HG03139 (cell line): ENCODE measurements at regions not wholly inside any gene's neighbourhood (a gene's known extent, or its start where the extent isn't known, plus 50 kb on each side); places are given as distances from the start of the nearest gene placed in this dataset.
"Not testable (repeated sequence)": the region's sequence is repeated elsewhere in the genome, so short reads cannot be mapped to it uniquely, and the experiment has no call there.

ENCODE experiments used
- ATAC-seq: cut with Tn5 transposase; IDR thresholded peaks from one replicate; pipeline ENCODE4 v1.9.1; 2021; ENCODE audit not compliant: unreplicated experiment

GRCh38 chr15:87549860-87550259 lies 706.7 kb downstream of the NTRK3 start:
- no peak for ATAC-seq

GRCh38 chr15:87549296-87549695 lies 707.2 kb downstream of the NTRK3 start:
- ATAC-seq: no peak

- not testable (repeated sequence) for ATAC-seq
These were observed 707.9 kb downstream of the NTRK3 start for GRCh38 chr15:87548590-87548989.

GRCh38 chr15:87547470-87548181 lies 708.9 kb downstream of the NTRK3 start:
- ATAC-seq: no peak

- no peak for ATAC-seq
These were observed 718.2 kb downstream of the NTRK3 start for GRCh38 chr15:87538327-87538834.

- no peak for ATAC-seq
These were observed 719.2 kb downstream of the NTRK3 start for GRCh38 chr15:87537295-87537694.

GRCh38 chr15:87533637-87534036 lies 722.9 kb downstream of the NTRK3 start:
- not testable (repeated sequence) for ATAC-seq

GRCh38 chr15:87528873-87529272 lies 727.7 kb downstream of the NTRK3 start:
- no peak for ATAC-seq

- no peak for ATAC-seq
These were observed 728.7 kb downstream of the NTRK3 start for GRCh38 chr15:87527875-87528274.

- no peak for ATAC-seq
These were observed 729.1 kb downstream of the NTRK3 start for GRCh38 chr15:87527416-87527815.

GRCh38 chr15:87523516-87523915 lies 733.0 kb downstream of the NTRK3 start:
- no peak for ATAC-seq

GRCh38 chr15:87522997-87523396 lies 733.5 kb downstream of the NTRK3 start:
- ATAC-seq: no peak

GRCh38 chr15:87518957-87519356 lies 737.6 kb downstream of the NTRK3 start:
- no peak for ATAC-seq

GRCh38 chr15:87508086-87508485 lies 748.5 kb downstream of the NTRK3 start:
- ATAC-seq: no peak

GRCh38 chr15:87502173-87502572 lies 754.4 kb downstream of the NTRK3 start:
- ATAC-seq: no peak

- ATAC-seq: no peak
These were observed 756.3 kb downstream of the NTRK3 start for GRCh38 chr15:87500240-87500639.

GRCh38 chr15:87498560-87498959 lies 758.0 kb downstream of the NTRK3 start:
- ATAC-seq: no peak

- no peak for ATAC-seq
These were observed 759.7 kb downstream of the NTRK3 start for GRCh38 chr15:87496795-87497194.

GRCh38 chr15:87496109-87496508 lies 760.4 kb downstream of the NTRK3 start:
- no peak for ATAC-seq

- ATAC-seq: no peak
These were observed 762.7 kb downstream of the NTRK3 start for GRCh38 chr15:87493803-87494202.

- ATAC-seq: no peak
These were observed 764.2 kb downstream of the NTRK3 start for GRCh38 chr15:87492321-87492720.

GRCh38 chr15:87490666-87491065 lies 765.9 kb downstream of the NTRK3 start:
- ATAC-seq: no peak
